ENCODE measurements at regions not wholly inside any gene's neighbourhood (a gene's known extent, or its start where the extent isn't known, plus 50 kb on each side); places are given as distances from the start of the nearest gene placed in this dataset.

DNA sequence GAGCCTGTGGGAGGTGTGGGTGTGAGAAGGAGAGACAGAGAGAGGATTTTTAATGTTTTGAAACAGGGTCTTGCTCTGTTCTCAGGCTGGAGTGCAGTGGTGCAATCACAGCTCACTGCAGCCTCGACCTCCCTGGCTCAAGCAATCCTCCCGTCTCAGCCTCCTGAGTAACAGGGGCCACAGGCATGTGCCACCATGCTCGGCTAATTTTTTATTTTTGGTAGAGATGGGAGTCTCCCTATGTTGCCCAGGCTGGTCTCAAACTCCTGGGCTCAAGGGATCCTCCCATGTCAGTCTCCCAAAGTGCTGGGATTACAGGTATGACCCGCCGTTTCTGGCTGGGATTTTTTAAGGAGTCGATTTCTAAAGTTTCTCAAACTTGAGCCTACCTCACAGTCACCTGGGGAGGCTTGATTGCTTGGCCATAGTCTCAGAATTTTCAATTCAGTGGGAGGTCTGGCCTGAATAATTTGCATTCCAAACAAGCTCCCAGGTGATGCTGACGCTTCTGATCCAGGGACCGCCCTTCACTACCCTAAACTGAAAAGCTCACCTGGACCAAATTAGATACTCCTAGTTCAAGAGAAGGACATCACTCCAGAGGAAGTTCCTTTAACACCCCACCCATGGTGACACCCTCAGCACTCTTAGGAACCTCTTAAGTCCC, 70.8 kb upstream of the SLC1A4 start:
- TF ChIP-seq RARB (CRISPR knock-in tag; IDR thresholded peaks at IDR 0.05) = no peak
- TF ChIP-seq, protein P1, sequence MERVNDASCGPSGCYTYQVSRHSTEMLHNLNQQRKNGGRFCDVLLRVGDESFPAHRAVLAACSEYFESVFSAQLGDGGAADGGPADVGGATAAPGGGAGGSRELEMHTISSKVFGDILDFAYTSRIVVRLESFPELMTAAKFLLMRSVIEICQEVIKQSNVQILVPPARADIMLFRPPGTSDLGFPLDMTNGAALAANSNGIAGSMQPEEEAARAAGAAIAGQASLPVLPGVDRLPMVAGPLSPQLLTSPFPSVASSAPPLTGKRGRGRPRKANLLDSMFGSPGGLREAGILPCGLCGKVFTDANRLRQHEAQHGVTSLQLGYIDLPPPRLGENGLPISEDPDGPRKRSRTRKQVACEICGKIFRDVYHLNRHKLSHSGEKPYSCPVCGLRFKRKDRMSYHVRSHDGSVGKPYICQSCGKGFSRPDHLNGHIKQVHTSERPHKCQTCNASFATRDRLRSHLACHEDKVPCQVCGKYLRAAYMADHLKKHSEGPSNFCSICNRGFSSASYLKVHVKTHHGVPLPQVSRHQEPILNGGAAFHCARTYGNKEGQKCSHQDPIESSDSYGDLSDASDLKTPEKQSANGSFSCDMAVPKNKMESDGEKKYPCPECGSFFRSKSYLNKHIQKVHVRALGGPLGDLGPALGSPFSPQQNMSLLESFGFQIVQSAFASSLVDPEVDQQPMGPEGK (CRISPR knock-in tag; IDR thresholded peaks at IDR 0.05; ENCODE audit: borderline replicate concordance) = no peak
- TF ChIP-seq TCF4 (CRISPR knock-in tag; IDR thresholded peaks at IDR 0.05; ENCODE audit: borderline replicate concordance) = no peak
- no peak for TF ChIP-seq ARNTL (CRISPR knock-in tag; IDR thresholded peaks at IDR 0.05; ENCODE audit: borderline replicate concordance, low read depth)
- TF ChIP-seq, protein P2, sequence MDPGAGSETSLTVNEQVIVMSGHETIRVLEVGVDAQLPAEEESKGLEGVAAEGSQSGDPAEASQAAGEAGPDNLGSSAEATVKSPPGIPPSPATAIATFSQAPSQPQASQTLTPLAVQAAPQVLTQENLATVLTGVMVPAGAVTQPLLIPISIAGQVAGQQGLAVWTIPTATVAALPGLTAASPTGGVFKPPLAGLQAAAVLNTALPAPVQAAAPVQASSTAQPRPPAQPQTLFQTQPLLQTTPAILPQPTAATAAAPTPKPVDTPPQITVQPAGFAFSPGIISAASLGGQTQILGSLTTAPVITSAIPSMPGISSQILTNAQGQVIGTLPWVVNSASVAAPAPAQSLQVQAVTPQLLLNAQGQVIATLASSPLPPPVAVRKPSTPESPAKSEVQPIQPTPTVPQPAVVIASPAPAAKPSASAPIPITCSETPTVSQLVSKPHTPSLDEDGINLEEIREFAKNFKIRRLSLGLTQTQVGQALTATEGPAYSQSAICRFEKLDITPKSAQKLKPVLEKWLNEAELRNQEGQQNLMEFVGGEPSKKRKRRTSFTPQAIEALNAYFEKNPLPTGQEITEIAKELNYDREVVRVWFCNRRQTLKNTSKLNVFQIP (CRISPR knock-in tag; IDR thresholded peaks at IDR 0.05; ENCODE audit: borderline replicate concordance, low read depth) = no peak
- TF ChIP-seq, protein P3, sequence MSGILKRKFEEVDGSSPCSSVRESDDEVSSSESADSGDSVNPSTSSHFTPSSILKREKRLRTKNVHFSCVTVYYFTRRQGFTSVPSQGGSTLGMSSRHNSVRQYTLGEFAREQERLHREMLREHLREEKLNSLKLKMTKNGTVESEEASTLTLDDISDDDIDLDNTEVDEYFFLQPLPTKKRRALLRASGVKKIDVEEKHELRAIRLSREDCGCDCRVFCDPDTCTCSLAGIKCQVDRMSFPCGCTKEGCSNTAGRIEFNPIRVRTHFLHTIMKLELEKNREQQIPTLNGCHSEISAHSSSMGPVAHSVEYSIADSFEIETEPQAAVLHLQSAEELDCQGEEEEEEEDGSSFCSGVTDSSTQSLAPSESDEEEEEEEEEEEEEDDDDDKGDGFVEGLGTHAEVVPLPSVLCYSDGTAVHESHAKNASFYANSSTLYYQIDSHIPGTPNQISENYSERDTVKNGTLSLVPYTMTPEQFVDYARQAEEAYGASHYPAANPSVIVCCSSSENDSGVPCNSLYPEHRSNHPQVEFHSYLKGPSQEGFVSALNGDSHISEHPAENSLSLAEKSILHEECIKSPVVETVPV (CRISPR knock-in tag; IDR thresholded peaks at IDR 0.05) = no peak
- TF ChIP-seq, protein P4, sequence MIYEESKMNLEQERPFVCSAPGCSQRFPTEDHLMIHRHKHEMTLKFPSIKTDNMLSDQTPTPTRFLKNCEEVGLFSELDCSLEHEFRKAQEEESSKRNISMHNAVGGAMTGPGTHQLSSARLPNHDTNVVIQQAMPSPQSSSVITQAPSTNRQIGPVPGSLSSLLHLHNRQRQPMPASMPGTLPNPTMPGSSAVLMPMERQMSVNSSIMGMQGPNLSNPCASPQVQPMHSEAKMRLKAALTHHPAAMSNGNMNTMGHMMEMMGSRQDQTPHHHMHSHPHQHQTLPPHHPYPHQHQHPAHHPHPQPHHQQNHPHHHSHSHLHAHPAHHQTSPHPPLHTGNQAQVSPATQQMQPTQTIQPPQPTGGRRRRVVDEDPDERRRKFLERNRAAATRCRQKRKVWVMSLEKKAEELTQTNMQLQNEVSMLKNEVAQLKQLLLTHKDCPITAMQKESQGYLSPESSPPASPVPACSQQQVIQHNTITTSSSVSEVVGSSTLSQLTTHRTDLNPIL (CRISPR knock-in tag; IDR thresholded peaks at IDR 0.05; ENCODE audit: low read depth) = no peak
- no peak for TF ChIP-seq ZFP30 (CRISPR knock-in tag; IDR thresholded peaks at IDR 0.05)
- no peak for TF ChIP-seq ESRRG (CRISPR knock-in tag; IDR thresholded peaks at IDR 0.05)
- TF ChIP-seq ZNF70 (CRISPR knock-in tag; IDR thresholded peaks at IDR 0.05) = no peak
- TF ChIP-seq SNAI2 (CRISPR knock-in tag; IDR thresholded peaks at IDR 0.05) = no peak

Data from SK-N-SH treated with all-trans-retinoic acid at 6 μM for 48 hours (cell line).